Endothelial cell of umbilical vein (primary cell): ENCODE measurements at regions not wholly inside any gene's neighbourhood (a gene's known extent, or its start where the extent isn't known, plus 50 kb on each side); places are given as distances from the start of the nearest gene placed in this dataset.

ENCODE experiments used
- BruUV-seq: library from RNA; stranded (reverse); fragments of 400-500 nt; replicated peaks from 2 replicates; lab custom pipeline; 2021; lab: Mats Ljungman, UMichigan
- CTCF ChIA-PET: fragments of 300-600, 350-600 bp; sonication (Branson Sonifier 250); formaldehyde crosslinking; loops from one replicate; lab custom pipeline; 2021; ENCODE audit warnings: antibody characterized with exemption, inconsistent platforms; lab: Charles Lee
- POLR2A ChIA-PET: fragments of 300-600, 350-600 bp; sonication (Branson Sonifier 250); formaldehyde crosslinking; loops from one replicate; lab custom pipeline; 2021; ENCODE audit warnings: antibody characterized with exemption, inconsistent platforms; lab: Charles Lee
- DNase-seq: peaks from one replicate; pipeline ENCODE4 v3.0.0-alpha.2; 2011; ENCODE audit warnings: low read depth, low spot score
- FAIRE-seq: peaks from 2 replicates; lab custom pipeline; 2011; peaks lifted over from hg19 to GRCh38; lab: Jason Lieb, UNC
- H2AFZ ChIP-seq: 2 replicates; pipeline ENCODE4 v1.6.0; 2012; ENCODE audit warnings: low read depth, low read length, control low read depth, inconsistent platforms
- H3K27ac ChIP-seq: 2 replicates; pipeline ENCODE4 v1.5.1; 2011; ENCODE audit warnings: low read depth, mild to moderate bottlenecking, control low read depth, low read length, moderate library complexity; ENCODE audit not compliant: insufficient read depth
- H3K27me3 ChIP-seq, 2 experiments: 2 replicates each; pipeline versions ENCODE4 v1.6.0 to v1.6.1; 2011; ENCODE audit warnings: low read length in 2 of 2, mixed read lengths in 1 of 2; ENCODE audit not compliant: control insufficient read depth in 2 of 2, insufficient read depth in 2 of 2
- H3K36me3 ChIP-seq, 2 experiments: 2 replicates in 1 of 2; 3 replicates in 1 of 2; pipeline ENCODE4 v1.5.1; 2011; ENCODE audit warnings: low read length in 2 of 2, mild to moderate bottlenecking in 1 of 2, moderate library complexity in 1 of 2; ENCODE audit not compliant: control insufficient read depth in 2 of 2, insufficient read depth in 2 of 2; ENCODE audit errors: extremely low read depth in 1 of 2
- H3K4me1 ChIP-seq: 3 replicates; pipeline ENCODE4 v1.5.1; 2011; ENCODE audit warnings: mild to moderate bottlenecking, low read length; ENCODE audit not compliant: control insufficient read depth, insufficient read depth; ENCODE audit errors: extremely low read depth
- H3K4me2 ChIP-seq: 2 replicates; pipeline ENCODE4 v1.6.1; 2011; ENCODE audit warnings: low read length, control low read depth, mixed read lengths; ENCODE audit not compliant: insufficient read depth
- H3K4me3 ChIP-seq, 3 experiments: fragments of 200-600 bp in 1 of 3; sonication (generic), shearing (Covaris generic) in 1 of 3; replicated peaks in 1 of 3; 2 replicates each; pipeline ENCODE4 v1.5.1; 2011 to 2016; ENCODE audit warnings: control low read depth in 3 of 3, low read length in 3 of 3, mild to moderate bottlenecking in 2 of 3, inconsistent platforms in 1 of 3, low read depth in 1 of 3, moderate library complexity in 1 of 3; ENCODE audit not compliant: insufficient read depth in 1 of 3
- H3K79me2 ChIP-seq: 2 replicates; pipeline ENCODE4 v1.6.0; 2012; ENCODE audit warnings: low read length, inconsistent platforms; ENCODE audit not compliant: control insufficient read depth, insufficient read depth
- H3K9ac ChIP-seq: replicated peaks from 2 replicates; pipeline ENCODE3; 2011; ENCODE audit warnings: low read length, control low read depth; ENCODE audit not compliant: insufficient read depth; ENCODE audit errors: extremely low read depth
- H3K9me1 ChIP-seq: replicated peaks from 3 replicates; pipeline ENCODE4 v1.6.0; 2011; ENCODE audit warnings: mild to moderate bottlenecking, low read length; ENCODE audit not compliant: control insufficient read depth, insufficient read depth; ENCODE audit errors: extremely low read depth
- H3K9me3 ChIP-seq: replicated peaks from 2 replicates; pipeline ENCODE4 v1.5.1; 2012; ENCODE audit warnings: low read length, inconsistent platforms; ENCODE audit not compliant: control insufficient read depth, insufficient read depth
- H4K20me1 ChIP-seq: replicated peaks from 2 replicates; pipeline ENCODE3; 2011; ENCODE audit warnings: mild to moderate bottlenecking, low read length; ENCODE audit not compliant: control insufficient read depth, insufficient read depth; ENCODE audit errors: extremely low read depth
- CTCF ChIP-seq, 2 donors: IDR thresholded peaks; 1 replicate in 1 of 2; 2 replicates in 1 of 2; pipeline ENCODE4 v1.5.1; 2011; ENCODE audit warnings: low read length in 2 of 2, mild to moderate bottlenecking in 2 of 2, moderate library complexity in 2 of 2, control low read depth in 1 of 2, inconsistent platforms in 1 of 2, low read depth in 1 of 2; ENCODE audit not compliant: insufficient read depth in 1 of 2; ENCODE audit errors: extremely low read depth in 1 of 2
- FOS ChIP-seq: IDR thresholded peaks from 2 replicates; pipeline ENCODE4 v1.6.1; 2011; ENCODE audit warnings: mild to moderate bottlenecking, low read length, moderate library complexity, borderline replicate concordance; ENCODE audit not compliant: insufficient read depth
- MAX ChIP-seq: IDR thresholded peaks from 2 replicates; pipeline ENCODE4 v1.6.1; 2011; ENCODE audit not compliant: insufficient read depth, insufficient read length
- POLR2A ChIP-seq: IDR thresholded peaks from 2 replicates; pipeline ENCODE4 v1.6.1; 2012; ENCODE audit warnings: low read depth, mild to moderate bottlenecking, control low read depth, low read length
- POLR2AphosphoS5 ChIP-seq: IDR thresholded peaks from 2 replicates; pipeline ENCODE4 v1.6.1; 2012; ENCODE audit warnings: low read depth, mild to moderate bottlenecking, control low read depth, low read length, moderate library complexity; ENCODE audit not compliant: insufficient read depth
- dilution Hi-C: fragments of 300-500 bp; cut with MboI; formaldehyde crosslinking; loops from one replicate; pipeline ENCODE4 v1.15.0; 2019; ENCODE audit warnings: low sequenced_read_pairs; ENCODE audit not compliant: extremely low pct_ligation_motif_present
- intact Hi-C: fragments of 100-400 bp; cut with micrococcal nuclease; formaldehyde crosslinking; loops from one replicate; pipeline ENCODE4 v1.10.0; 2022

GRCh38 chr7:24341691-24342413 is 57.9 kb downstream of the NPY start:
- Histone ChIP-seq H2AFZ (no peak overlapping the region), H3K27me3 (no peaks in the 10 kb centered on the region), H3K4me1 (no peaks in the 10 kb centered on the region), H3K9ac (no peak overlapping the region), H3K4me3 (no peak overlapping the region), H3K79me2 (no peaks in the 10 kb centered on the region), H3K36me3 (no peaks in the 10 kb centered on the region), H3K9me1 (no peaks in the 10 kb centered on the region), H4K20me1 (no peaks in the 10 kb centered on the region), H3K9me3 (no peaks in the 10 kb centered on the region), H3K27ac (no peak overlapping the region), H3K4me2 (no peak overlapping the region)
- dilution Hi-C loops: no loop called here
- TF ChIP-seq CTCF (IDR thresholded peaks at IDR 0.05; ENCODE audit: extremely low read depth in 1 of 2, insufficient read depth in 1 of 2, low read depth in 1 of 2, low read length in 2 of 2) (no peak), FOS (no peak), POLR2AphosphoS5 (no peak), MAX (no peak), POLR2A (no peak)
- ChIA-PET POLR2A (no interaction called here), CTCF (no interaction called here)
- intact Hi-C loops: no loop called here
- no TSS peak for BruUV-seq
- DNase-seq (no peak), FAIRE-seq (no peak)

- BruUV-seq: no TSS peak
Measured at GRCh38 chr7:24343614-24344013, 59.6 kb downstream of the NPY start.

More at GRCh38 chr7:24343614-24344013, 59.6 kb downstream of the NPY start:
- ChIA-PET POLR2A (no interaction called here), CTCF (no interaction called here)
- dilution Hi-C loops: no loop called here
- Histone ChIP-seq H3K36me3 (no peaks in the 10 kb centered on the region), H4K20me1 (no peaks in the 10 kb centered on the region), H3K9me3 (no peaks in the 10 kb centered on the region), H3K4me3 (no peak overlapping the region), H3K9me1 (no peaks in the 10 kb centered on the region), H3K27me3 (no peaks in the 10 kb centered on the region), H3K4me2 (no peak overlapping the region), H3K9ac (no peak overlapping the region), H2AFZ (no peak overlapping the region), H3K27ac (no peak overlapping the region), H3K79me2 (no peaks in the 10 kb centered on the region), H3K4me1 (no peaks in the 10 kb centered on the region)
- FAIRE-seq (no peak), DNase-seq (no peak)
- TF ChIP-seq CTCF (IDR thresholded peaks at IDR 0.05; ENCODE audit: extremely low read depth in 1 of 2, insufficient read depth in 1 of 2, low read depth in 1 of 2, low read length in 2 of 2): no peak
- intact Hi-C loops: no loop called here
